HEK293 (cell line): ENCODE measurements at regions not wholly inside any gene's neighbourhood (a gene's known extent, or its start where the extent isn't known, plus 50 kb on each side); places are given as distances from the start of the nearest gene placed in this dataset.

Source experiments
- CTCF ChIA-PET: fragments of 350-600 bp; formaldehyde crosslinking; extraction: SDS; loops from one replicate; lab custom pipeline; 2021; ENCODE audit warnings: antibody characterized with exemption; lab: Yijun Ruan, JAX
- POLR2A ChIA-PET: fragments of 300-600 bp; formaldehyde crosslinking; extraction: SDS; loops from one replicate; lab custom pipeline; 2020; ENCODE audit warnings: antibody characterized with exemption, inconsistent platforms; lab: Yijun Ruan, JAX
- H3K27ac ChIP-seq: fragments of 200-500 bp; sonication (Bioruptor generic); 2 replicates; pipeline ENCODE4 v1.5.1; 2014; ENCODE audit warnings: low read depth, low read length, control low read depth, inconsistent platforms; ENCODE audit errors: extremely low read depth
- H3K36me3 ChIP-seq, 2 experiments: fragments of 200-500 bp in 1 of 2; sonication (Bioruptor generic) in 1 of 2; 1 replicate in 1 of 2; 2 replicates in 1 of 2; pipeline ENCODE4 v1.5.1; 2014 to 2017; ENCODE audit warnings: inconsistent platforms in 2 of 2, low read length in 2 of 2; ENCODE audit not compliant: control insufficient read depth in 2 of 2, insufficient read depth in 1 of 2
- H3K4me1 ChIP-seq: fragments of 200-500 bp; sonication (Bioruptor generic); 2 replicates; pipeline ENCODE4 v1.5.1; 2014; ENCODE audit warnings: mild to moderate bottlenecking, low read length, inconsistent platforms; ENCODE audit not compliant: control insufficient read depth, insufficient read depth
- H3K4me3 ChIP-seq: 2 replicates; pipeline ENCODE4 v1.5.1; 2011; ENCODE audit warnings: low read depth, mild to moderate bottlenecking, control low read depth, low read length, moderate library complexity
- H3K9me3 ChIP-seq: fragments of 200-500 bp; sonication (Bioruptor generic); 2 replicates; pipeline ENCODE4 v1.5.1; 2014; ENCODE audit warnings: low read depth, low read length, inconsistent platforms; ENCODE audit not compliant: control insufficient read depth, insufficient read depth
- BCL11B ChIP-seq: fragments of 450-650 bp; formaldehyde crosslinking; IDR thresholded peaks from 2 replicates; pipeline ENCODE4 v1.5.1; 2016; ENCODE audit warnings: low read depth, missing biosample characterization, missing genetic modification characterization
- ELK4 ChIP-seq: IDR thresholded peaks from 2 replicates; pipeline ENCODE4 v1.6.1; 2011; ENCODE audit warnings: mild to moderate bottlenecking, low read depth, low read length, borderline replicate concordance
- KLF1 ChIP-seq: fragments of 450-650 bp; formaldehyde crosslinking; IDR thresholded peaks from 2 replicates; pipeline ENCODE4 v1.5.1; 2016; ENCODE audit warnings: missing biosample characterization, missing genetic modification characterization
- KLF7 ChIP-seq: fragments of 450-650 bp; formaldehyde crosslinking; IDR thresholded peaks from 2 replicates; pipeline ENCODE4 v1.5.1; 2016; ENCODE audit warnings: missing biosample characterization, missing genetic modification characterization, borderline replicate concordance
- PBX3 ChIP-seq: sonication (generic); formaldehyde crosslinking; IDR thresholded peaks from 2 replicates; pipeline ENCODE4 v1.8.1; 2022; ENCODE audit warnings: mild to moderate bottlenecking, moderate library complexity, missing genetic modification reagents
- PRDM10 ChIP-seq: fragments of 450-650 bp; formaldehyde crosslinking; IDR thresholded peaks from 2 replicates; pipeline ENCODE4 v1.5.1; 2016; ENCODE audit warnings: missing biosample characterization, missing genetic modification characterization
- REPIN1 ChIP-seq: fragments of 450-650 bp; formaldehyde crosslinking; IDR thresholded peaks from 2 replicates; pipeline ENCODE4 v1.5.1; 2017; ENCODE audit warnings: missing biosample characterization, missing genetic modification characterization, low read depth
- ZFHX2 ChIP-seq: fragments of 450-650 bp; formaldehyde crosslinking; conservative IDR thresholded peaks from 2 replicates; pipeline ENCODE4 v1.5.1; 2016; ENCODE audit warnings: missing biosample characterization, missing genetic modification characterization
- ZFP69B ChIP-seq: fragments of 450-650 bp; formaldehyde crosslinking; IDR thresholded peaks from 2 replicates; pipeline ENCODE4 v1.5.1; 2016; ENCODE audit warnings: missing biosample characterization, missing genetic modification characterization
- ZNF175 ChIP-seq: fragments of 450-650 bp; formaldehyde crosslinking; IDR thresholded peaks from 2 replicates; pipeline ENCODE4 v1.5.1; 2016; ENCODE audit warnings: missing biosample characterization, missing genetic modification characterization
- ZNF223 ChIP-seq: fragments of 450-650 bp; formaldehyde crosslinking; IDR thresholded peaks from 2 replicates; pipeline ENCODE4 v1.5.1; 2016; ENCODE audit warnings: missing biosample characterization, missing genetic modification characterization
- ZNF501 ChIP-seq: fragments of 450-650 bp; formaldehyde crosslinking; IDR thresholded peaks from 2 replicates; pipeline ENCODE4 v1.5.1; 2016; ENCODE audit warnings: missing biosample characterization, missing genetic modification characterization
- ZNF513 ChIP-seq: fragments of 450-650 bp; IDR thresholded peaks from 2 replicates; pipeline ENCODE4 v1.5.1; 2018; ENCODE audit warnings: missing biosample characterization, missing genetic modification characterization
- ZNF561 ChIP-seq: fragments of 450-650 bp; IDR thresholded peaks from 2 replicates; pipeline ENCODE4 v1.5.1; 2018; ENCODE audit warnings: missing biosample characterization, missing genetic modification characterization, borderline replicate concordance
- ZNF623 ChIP-seq: fragments of 450-650 bp; formaldehyde crosslinking; IDR thresholded peaks from 2 replicates; pipeline ENCODE4 v1.5.1; 2016; ENCODE audit warnings: missing biosample characterization, missing genetic modification characterization
- ZNF660 ChIP-seq: fragments of 450-650 bp; IDR thresholded peaks from 2 replicates; pipeline ENCODE4 v1.5.1; 2018; ENCODE audit warnings: missing biosample characterization, mild to moderate bottlenecking, missing genetic modification characterization
- ZNF747 ChIP-seq: fragments of 450-650 bp; formaldehyde crosslinking; IDR thresholded peaks from 2 replicates; pipeline ENCODE4 v1.5.1; 2016; ENCODE audit warnings: missing biosample characterization, missing genetic modification characterization
- ZNF76 ChIP-seq: fragments of 450-650 bp; formaldehyde crosslinking; IDR thresholded peaks from 2 replicates; pipeline ENCODE4; 2016; ENCODE audit warnings: low read depth, missing biosample characterization, missing genetic modification characterization, borderline replicate concordance
- ZSCAN18 ChIP-seq: fragments of 450-650 bp; formaldehyde crosslinking; IDR thresholded peaks from 2 replicates; pipeline ENCODE4 v1.5.1; 2016; ENCODE audit warnings: missing biosample characterization, missing genetic modification characterization
- ZSCAN5A ChIP-seq: fragments of 450-650 bp; formaldehyde crosslinking; IDR thresholded peaks from 2 replicates; pipeline ENCODE4 v1.5.1; 2016; ENCODE audit warnings: missing biosample characterization, missing genetic modification characterization

GRCh38 chr5:7146886-7147285 lies 249.1 kb upstream of the ADCY2 start (continued):
- TF ChIP-seq ZNF513 (tag by site-specific recombination), result no peak
- TF ChIP-seq ZNF501 (tag by site-specific recombination), result no peak
- no peak for TF ChIP-seq ZSCAN18
- no peak for TF ChIP-seq ZFHX2
- TF ChIP-seq PRDM10 (tag by site-specific recombination), result no peak

GRCh38 chr5:7157083-7157482 lies 238.9 kb upstream of the ADCY2 start:
- Histone ChIP-seq H3K27ac (no peak overlapping the region), H3K9me3 (no peaks in the 10 kb centered on the region), H3K36me3 (no peaks in the 10 kb centered on the region), H3K4me1 (no peaks in the 10 kb centered on the region), H3K4me3 (no peak overlapping the region)
- POLR2A ChIA-PET, result no interaction called here
- TF ChIP-seq ZNF747 (tag by site-specific recombination) (no peak), ZNF223 (no peak), ZNF623 (tag by site-specific recombination) (no peak), ZNF660 (tag by site-specific recombination) (no peak), ZNF175 (tag by site-specific recombination) (no peak), ZSCAN5A (tag by site-specific recombination) (no peak), KLF1 (tag by site-specific recombination) (no peak), ELK4 (no peak), REPIN1 (no peak), ZNF561 (no peak), BCL11B (tag by site-specific recombination) (no peak), ZNF76 (tag by site-specific recombination) (no peak), KLF7 (tag by site-specific recombination) (no peak), PBX3 (no peak), ZFP69B (tag by site-specific recombination) (no peak)
- CTCF ChIA-PET, result no interaction called here
